CD4-positive, alpha-beta T cell treated with Interleukin-2 at 100 ng/mL for 4 hours (primary cell): ENCODE measurements at regions not wholly inside any gene's neighbourhood (a gene's known extent, or its start where the extent isn't known, plus 50 kb on each side); places are given as distances from the start of the nearest gene placed in this dataset.

Experiments
- DNase-seq: peaks from one replicate; pipeline ENCODE4 v3.0.0-alpha.2; 2020; ENCODE audit warnings: low spot score

DNA sequence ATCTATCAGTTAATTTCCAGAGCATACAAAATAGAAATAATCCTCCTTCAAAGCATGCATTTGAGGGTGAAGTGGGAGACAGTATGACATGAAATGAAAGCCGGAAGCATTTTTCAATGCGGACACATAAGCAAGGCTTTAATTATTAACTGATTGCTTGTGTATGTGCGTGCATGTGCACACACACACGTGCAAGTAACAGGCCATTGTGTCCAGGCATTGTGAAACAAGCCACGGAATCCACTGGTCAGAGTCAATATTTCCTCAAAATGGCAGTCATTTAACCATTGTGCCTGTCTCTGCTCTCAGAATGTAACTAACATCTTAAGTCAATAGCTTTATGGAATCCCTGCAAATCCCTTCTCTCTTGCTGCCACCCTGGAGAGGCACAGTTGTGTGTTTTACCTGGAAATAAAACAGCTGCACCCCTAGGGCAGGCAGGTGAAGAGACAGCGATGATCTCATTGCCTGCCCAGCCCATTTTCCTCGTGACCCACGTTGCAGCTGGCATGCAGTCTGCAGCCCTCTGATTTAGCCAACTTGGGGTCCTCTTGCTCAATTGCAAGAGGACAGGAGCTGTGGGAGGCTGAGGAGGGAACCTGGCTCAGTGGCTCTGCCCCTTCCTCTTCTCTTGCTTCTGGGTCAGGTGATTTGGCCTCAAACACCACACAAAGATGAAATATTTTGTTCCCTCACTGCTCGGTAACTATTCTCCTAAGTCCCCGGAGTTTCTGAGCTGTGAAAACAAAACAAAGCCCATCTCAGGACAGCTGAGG is 500.9 kb upstream of the ZMIZ1 start:
- no peak for DNase-seq

GRCh38 chr10:78568620-78569019 is 500.1 kb upstream of the ZMIZ1 start:
- DNase-seq, result no peak

GRCh38 chr10:78570633-78571235 is 498.0 kb upstream of the ZMIZ1 start:
- DNase-seq, result no peak

DNA sequence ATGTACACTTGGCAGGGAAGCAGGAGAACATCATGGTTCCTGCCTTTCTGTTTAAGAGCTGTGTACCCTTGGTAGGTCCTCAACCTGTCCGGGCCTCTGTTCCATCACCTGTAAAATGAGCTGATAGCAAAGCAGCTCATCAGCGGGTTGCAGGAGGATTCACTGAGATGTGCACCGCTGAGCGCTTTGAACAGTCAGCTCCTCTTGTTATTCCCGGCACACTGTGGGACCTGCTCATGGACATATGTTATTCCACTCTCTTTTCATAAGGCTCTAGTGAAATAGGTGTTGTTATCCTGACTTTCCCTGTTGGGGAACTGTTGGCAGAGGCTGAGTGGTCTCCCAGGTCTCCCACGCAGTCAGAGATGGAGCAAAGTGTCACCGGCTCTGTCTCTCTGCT is 497.5 kb upstream of the ZMIZ1 start:
- no peak for DNase-seq

DNA sequence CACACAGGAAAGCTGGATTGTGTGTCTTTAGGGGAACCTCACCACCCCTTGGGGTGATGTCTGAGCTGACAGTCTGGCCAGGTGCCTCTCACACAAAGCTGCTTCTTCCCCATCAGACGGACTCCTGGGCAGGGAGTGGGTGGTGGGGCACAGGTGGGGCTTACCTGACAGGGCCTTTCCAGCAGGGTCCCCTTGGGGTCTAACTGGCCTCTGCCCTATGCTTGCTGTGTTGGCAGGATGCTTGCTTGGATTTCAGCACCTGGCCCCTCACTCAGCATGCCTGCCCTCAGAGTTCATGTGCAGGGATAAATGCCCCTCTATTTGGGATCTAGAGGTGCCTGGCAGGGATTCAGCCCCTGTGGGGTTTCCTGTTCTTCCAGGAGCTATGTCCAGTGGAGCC is 496.9 kb upstream of the ZMIZ1 start:
- DNase-seq, result no peak

GRCh38 chr10:78572565-78572964 is 496.2 kb upstream of the ZMIZ1 start:
- no peak for DNase-seq

GRCh38 chr10:78574547-78574946 is 494.2 kb upstream of the ZMIZ1 start:
- DNase-seq, result no peak

DNA sequence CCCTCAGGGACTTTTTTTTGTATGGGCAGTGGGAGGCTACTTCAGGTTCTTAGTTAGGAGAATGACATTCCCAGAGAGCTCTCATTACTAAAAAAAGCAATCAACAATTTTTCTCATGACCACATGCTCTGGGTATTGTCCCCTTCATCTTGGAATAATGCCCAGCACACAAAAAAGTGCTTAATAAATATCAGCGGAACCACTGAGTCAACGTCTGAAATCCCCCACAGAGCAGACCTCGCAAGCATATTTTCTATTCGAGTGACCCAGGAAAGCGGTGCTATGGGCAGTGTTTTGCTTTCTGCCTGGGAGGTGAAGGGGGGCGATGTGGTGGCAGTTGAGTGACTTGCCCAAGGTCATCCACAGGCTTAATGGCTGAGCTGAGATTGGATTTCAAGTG is 493.4 kb upstream of the ZMIZ1 start:
- no peak for DNase-seq

DNA sequence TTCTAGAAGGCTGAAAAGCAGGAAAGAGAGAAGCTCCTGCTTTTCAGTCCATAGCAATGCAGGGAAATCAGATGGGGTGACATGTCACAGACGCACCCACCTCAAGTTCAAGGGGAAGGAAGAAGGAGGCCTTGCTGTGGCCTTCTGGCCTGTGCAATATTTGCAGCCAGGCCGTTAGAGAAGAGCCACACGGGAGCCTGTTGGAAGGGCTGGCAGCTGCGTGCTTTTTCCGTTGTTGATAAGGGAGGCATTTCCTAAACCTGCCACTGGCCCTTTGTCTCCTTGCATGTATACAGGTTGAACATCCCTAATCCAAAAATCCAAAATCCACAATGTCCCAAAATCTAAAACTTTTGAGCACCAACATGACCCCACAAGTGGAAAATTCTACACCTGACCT is 492.5 kb upstream of the ZMIZ1 start:
- DNase-seq, result no peak

- no peak for DNase-seq
Observed at GRCh38 chr10:78577712-78578111, 491.1 kb upstream of the ZMIZ1 start.

- no peak for DNase-seq
Observed at GRCh38 chr10:78578929-78579328, 489.8 kb upstream of the ZMIZ1 start.

DNA sequence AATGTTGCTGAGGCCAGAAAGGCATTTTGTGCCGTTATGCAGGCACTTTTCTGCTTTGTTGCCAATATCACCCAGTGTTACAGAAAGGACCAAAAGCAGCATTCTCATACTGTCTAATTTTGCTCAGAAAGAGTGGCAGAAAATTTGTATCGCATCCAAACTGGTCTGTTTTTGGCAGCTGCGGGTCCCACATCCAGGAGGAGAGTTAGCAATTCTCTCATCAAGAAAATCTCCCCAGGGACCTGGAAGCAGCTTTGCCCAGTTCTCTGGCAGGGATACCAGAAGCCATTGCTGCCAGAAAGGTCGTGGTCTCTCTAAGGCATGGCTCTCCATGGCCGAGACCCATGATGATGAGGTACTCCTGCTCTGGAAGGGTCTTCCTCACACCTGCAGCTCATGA is 489.2 kb upstream of the ZMIZ1 start:
- DNase-seq, result no peak

DNA sequence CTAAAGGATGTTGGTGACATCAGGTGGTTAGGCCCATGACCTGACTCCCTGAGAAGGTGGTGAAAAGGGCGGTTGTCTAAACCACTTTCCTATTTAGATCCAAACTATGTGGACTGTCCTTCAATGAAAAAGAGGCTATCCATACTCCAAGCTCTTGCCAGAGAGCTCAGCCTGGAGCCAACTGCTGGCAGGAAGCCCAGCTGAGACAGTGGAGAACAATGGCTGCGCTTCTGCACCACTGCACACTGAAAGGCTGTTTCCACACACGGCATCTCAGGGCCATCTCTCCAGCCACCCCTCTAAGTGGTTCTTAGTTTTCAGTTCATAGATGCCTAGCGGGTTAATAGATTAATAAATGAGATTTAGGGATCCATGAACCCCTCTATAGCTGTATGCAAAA is 488.8 kb upstream of the ZMIZ1 start:
- DNase-seq, result no peak

DNA sequence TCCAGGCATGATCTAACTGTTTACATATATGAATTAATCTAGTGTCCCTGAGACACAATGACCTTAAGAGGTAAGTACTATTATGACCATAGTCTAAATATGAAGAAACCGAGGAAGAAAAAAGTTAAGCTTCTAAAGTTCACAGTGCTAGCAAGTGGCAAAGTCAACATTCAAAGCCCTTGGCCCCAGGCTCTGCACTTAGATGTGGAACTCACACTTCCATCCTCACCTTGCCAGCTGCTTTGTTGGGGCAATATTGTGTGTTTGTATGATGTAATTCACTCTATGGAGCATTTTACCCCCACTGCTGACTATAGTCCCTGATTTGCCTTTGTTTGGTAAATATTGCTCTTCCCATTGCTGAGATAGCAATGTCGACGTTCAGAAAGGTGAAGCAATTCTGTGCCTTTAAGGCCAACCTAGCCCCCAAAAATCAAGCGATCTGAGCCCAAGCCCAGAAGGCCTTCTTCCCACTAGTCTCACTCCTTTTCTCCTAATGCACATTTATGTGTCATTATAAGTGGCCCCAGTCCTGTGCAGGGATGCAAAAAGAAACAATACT is 487.6 kb upstream of the ZMIZ1 start:
- DNase-seq, result no peak

GRCh38 chr10:78582540-78582939 is 486.2 kb upstream of the ZMIZ1 start:
- no peak for DNase-seq

GRCh38 chr10:78584266-78584665 is 484.5 kb upstream of the ZMIZ1 start:
- no peak for DNase-seq

- no peak for DNase-seq
Observed at GRCh38 chr10:78584681-78585080, 484.1 kb upstream of the ZMIZ1 start.

- DNase-seq, result no peak
Observed at GRCh38 chr10:78585952-78586351, 482.8 kb upstream of the ZMIZ1 start.

- no peak for DNase-seq
Observed at GRCh38 chr10:78588194-78588811, 480.5 kb upstream of the ZMIZ1 start.

DNA sequence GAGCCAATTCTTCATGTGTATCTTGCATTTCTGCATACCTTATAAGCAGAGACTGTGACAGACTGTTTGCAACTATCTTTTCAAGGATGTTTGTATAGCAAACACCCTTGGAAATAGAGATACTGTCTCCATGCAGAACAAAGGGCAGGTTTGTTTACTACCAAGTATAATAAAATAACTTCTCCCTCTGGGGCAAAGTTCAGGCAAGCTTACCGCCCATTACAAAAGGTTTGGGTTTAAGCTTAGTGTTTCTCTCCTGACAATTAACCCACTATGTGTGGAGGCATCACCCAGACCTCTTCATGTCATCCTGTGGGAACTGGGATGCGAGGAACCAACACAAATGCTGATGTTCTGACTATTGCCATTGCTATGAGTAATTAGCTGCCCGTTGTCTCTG is 479.1 kb upstream of the ZMIZ1 start:
- no peak for DNase-seq

DNA sequence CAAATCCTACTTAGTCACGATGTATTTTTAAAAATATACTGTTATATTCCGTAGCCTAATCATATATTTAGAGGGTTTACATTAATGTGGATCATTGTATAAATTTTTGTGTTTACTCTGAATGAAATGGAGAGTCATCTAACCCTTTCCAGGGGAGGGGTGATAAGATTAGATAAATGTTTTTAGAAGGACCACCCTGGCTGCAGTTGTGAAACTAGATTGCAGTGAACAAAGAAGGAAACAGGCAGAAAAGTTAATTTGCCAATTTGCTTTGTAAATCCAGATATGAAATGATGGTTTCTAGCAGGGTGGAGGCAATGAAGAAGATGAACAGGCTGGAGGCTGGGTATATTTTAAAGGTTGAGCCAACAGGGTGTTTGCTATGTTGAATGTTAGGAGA is 477.7 kb upstream of the ZMIZ1 start:
- no peak for DNase-seq

- no peak for DNase-seq
Observed at GRCh38 chr10:78594559-78595268, 474.1 kb upstream of the ZMIZ1 start.

DNA sequence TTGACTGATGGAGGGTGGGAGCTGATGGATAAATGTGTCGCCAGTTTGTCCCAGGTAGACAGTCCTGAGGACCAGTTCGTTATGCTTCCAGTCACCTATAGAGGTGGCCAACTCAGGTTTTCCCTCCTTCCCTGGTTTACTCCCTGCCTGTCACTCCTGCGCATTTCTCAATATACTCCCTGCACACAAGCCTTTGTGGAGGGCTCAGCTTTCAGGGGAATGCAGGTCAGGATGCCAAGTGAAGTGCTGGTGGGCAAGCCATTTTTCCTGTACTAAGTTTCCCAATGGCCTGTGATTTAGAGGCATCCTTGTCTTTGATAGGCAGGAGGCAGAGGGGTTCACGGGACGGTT is 473.5 kb upstream of the ZMIZ1 start:
- DNase-seq, result no peak
